GM18868 (cell line): ENCODE measurements at regions not wholly inside any gene's neighbourhood (a gene's known extent, or its start where the extent isn't known, plus 50 kb on each side); places are given as distances from the start of the nearest gene placed in this dataset.

Source experiments
- ATAC-seq: cut with Tn5 transposase; IDR thresholded peaks from one replicate; pipeline ENCODE4 v1.9.1; 2021; ENCODE audit warnings: mild to moderate bottlenecking, moderate library complexity; ENCODE audit not compliant: unreplicated experiment

DNA sequence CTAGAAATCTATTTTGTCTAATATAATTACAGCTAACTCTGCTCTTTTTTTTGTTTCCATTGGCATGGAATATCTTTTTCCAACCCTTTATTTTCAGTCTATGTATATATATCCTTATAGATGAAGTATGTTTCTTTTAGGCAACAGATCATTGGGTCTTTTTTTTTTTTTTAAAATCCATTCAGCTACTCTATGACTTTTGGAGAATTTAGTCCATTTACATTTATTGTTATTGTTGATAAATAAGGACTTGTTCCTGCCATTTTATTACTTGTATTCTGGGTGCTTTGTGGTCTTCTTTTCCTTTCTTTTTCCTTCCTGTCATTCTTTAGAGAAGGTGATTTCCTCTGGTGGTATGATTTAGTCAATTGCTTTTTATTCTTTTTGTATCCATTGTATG, 296.8 kb downstream of the SMARCA2 start:
- ATAC-seq, result no peak

DNA sequence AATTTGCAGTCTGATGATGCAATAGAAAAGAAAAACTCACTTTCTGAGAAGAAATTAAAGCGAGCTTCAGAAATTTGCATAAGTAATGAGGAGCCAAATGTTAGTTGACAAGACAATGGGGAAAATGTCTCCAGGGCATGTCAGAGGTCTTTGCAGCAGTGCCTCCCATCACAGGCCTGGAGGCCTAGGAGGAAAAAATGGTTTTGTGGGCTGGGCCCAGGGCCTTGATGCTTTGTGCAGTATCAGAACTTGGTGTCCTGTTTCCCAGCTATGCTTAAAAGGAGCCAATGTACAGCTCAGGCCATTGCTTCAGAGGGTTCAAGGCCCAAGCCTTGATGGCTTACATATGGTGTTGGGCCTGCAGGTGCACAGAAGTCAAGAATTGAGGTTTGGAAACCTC, 298.4 kb downstream of the SMARCA2 start:
- ATAC-seq, result no peak

DNA sequence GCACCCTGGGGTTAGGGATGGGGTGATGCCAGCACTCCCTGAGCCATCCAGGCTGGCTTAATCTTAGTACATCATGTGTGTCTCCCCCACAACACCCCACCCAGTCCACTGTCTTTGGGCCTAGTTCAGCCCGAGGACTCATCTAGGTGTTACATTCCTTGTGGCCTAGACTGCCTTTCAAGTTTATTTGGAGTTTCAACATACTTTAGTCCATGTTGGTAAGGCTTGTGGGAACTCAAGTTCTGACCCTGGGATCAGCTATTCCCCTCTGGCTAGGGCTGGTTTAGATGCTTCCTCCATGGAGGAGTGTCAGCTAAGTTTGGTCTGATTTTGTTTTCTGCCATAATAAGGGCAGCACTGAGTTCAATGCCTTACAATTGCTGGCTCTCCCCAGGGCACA, 302.4 kb downstream of the SMARCA2 start:
- ATAC-seq, result no peak

DNA sequence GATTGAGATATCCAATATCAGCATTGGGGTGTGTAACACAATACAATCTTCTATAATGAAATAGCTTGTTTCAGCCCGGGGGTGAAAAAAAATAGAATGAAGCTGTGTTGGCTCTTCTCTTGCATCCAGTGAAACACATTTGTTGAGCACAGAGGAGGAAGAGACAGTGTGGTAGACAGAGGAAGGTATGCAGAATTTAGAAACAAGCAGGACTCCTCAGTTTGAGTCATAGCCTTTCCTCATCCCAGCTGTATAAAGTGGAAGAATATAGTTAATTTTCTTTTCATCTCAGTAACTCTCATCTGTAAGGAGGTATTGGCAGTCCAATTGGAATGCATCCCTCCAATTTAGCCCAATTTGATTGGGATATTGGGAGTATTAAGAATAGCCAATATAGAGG, 302.2 kb upstream of the VLDLR start:
- ATAC-seq, result no peak

DNA sequence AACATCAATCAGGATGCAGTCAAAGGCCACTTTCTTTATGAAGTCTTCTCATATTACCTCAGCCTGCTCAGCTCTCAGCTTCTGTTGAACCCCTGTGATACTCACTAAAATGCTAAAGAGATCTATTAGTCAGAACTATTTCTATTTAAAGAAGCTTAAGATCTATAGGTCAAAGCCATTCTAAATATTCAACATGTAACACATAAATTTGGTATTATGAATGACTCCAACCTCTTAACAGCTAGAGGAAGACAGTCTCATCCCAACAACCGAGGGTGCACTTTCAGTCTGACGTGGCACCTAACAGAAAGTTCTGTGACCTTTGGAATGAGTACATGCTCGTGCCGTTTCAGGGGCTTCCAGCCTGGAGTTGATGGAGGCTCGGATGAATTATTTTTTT, 301.5 kb upstream of the VLDLR start:
- ATAC-seq, result no peak

DNA sequence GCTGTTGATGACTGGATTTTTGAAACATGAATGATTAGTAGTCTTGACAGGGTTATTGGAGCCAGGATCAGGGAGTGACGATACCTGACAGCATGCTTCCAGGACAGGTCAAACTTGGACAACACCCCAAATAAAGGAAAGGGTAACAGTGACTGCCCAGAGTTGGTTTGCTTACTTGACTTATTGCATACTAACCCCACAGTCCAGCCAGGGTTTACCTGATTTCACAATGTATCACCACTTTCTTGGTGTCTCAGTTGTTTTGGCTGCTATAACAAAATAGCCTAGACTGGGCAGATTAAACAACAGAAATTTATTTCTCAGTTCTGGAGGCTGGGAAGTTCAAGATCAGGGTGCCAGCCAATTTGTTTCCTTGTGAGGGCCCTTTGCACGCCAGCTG, 301.0 kb upstream of the VLDLR start:
- ATAC-seq, result no peak

DNA sequence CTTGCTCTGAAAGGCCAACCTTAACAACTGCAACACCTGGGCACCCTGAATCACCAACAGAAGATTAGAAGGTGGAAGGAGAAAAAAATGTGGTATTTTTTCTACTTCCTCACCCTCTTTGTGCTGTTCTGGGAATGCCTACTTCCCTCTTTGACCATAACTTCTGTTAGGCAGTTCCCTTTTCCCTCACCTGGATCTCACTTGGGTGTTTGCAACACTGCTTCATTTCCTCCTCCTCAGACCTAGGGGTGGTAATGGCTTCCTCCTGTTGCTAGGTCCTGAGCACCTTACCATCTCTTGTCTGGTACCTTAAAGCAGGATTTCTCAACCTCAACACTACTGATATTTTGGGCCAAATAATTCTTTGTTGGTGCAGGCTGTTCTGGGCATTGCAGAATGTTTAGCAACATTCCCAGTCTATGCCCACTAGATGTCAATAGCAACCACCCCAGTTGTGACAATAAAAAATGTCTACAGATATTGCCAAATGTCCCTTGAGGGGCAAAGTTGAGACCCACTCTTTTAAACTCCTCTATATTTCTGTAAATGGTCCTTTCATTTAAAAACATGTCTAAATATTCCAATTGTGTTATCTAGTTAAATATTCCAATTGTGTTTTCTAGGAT, 300.0 kb upstream of the VLDLR start:
- no peak for ATAC-seq

DNA sequence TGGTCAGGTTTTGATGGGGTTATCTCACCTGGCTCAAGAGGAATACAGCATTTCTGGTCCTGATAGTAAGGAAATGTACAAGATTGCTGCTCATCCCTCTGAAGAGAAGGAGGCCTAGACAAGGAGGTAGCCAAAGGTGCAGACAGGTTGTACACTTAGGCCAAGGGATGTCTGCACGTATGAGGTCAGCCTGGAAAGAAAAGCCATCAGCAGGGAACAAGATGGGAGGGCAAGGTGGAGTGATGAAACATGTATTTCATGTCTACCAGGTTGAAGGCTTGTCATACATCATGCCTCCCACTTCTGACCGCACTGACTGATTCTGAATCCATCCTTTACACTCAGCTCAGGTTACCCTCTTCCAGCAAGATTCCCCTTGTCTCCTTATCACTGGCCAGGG, 296.8 kb upstream of the VLDLR start:
- no peak for ATAC-seq

DNA sequence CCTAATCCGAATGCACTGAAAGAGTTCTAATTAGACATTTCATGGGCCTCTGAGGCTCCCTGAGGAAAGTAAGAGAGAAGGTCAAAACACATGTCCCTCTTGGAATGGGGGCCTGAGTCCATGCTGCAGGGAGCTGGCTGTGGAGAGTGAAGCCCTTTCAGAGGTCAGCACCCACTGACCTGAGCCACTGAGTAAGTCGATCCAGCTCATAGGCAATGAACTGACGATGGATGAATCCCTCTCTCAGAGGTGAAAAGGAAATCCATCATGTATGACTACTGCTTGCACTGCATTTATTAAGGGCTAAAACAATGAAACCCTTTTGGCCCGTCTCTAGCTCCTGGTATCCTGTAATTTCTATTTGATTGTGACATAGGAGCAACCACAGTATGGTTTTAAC, 288.9 kb upstream of the VLDLR start:
- ATAC-seq, result no peak

DNA sequence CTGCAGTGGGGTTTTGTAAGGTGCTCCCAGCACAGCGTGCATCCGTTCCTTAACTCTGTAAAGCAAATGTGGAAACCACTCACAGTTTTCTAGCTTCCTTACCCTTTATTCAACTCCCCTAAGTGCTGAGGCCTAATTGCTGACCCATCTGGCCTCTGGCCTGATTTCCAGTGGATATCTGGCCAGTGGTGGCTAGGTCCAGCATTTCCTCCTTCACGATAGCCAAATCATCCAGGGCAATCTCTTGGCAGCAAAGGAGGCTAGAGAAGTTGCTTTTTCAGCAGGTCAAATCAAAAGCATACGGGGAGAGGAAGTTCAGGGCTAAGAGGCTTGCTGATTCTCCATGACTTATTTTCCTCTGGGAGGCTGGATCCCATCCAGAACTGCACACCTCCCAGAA, 286.3 kb upstream of the VLDLR start:
- ATAC-seq, result no peak

DNA sequence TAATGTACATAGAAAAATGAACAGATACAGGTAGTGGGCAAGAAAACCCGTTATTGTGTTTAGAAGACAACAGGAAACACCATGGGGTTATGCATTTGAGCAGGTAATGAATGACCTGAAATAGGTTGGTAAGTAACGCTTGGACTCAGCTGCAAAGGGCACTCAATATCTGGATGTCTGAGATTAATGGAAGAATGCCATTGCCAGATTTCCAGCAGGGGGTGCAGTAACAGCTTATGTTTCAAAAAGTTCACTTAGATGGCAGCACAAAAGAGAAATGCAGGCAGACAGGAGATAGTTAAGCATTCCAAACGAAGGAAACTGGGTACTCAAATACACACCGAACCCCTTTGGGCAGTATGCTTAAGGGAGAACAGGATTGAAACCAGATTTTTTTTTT, 285.5 kb upstream of the VLDLR start:
- ATAC-seq, result no peak

DNA sequence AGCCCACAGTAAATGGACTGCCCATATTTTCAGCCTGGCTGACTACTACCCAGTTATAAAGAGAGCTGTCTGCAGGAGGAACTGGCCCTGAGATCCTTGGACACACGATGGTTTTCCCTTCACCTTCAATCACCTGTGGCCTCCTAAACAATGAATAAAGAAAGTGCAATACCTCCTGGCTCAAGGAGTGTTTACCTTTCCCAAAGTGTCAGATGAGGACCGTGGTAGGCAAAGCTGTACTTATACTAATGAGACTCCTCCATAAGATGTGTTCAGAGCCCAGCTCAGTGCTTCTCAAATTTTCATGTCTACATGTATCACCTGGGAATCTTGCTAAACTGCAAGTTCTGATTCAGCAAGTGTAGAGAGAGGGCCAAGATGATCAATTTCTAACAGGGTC, 284.5 kb upstream of the VLDLR start:
- ATAC-seq, result no peak

DNA sequence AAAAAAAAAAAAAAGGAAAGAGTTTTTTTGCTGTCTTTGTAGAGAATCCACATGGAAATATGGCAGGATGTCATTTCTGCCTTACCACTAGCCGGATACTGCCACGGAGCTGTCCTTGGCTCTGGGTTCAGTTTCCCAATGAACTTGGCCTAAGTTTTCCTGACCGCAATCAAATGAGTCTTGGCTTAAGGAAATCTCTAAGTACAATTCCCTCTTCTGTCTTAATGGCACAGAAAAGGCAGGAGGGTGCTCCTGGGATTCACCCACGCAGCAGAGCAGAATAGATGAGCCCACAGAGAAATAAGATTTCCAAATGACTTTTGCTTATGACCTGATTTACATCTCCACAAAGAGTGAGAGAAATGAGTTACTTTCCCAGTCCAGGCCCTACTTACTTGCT, 284.0 kb upstream of the VLDLR start:
- ATAC-seq, result no peak

DNA sequence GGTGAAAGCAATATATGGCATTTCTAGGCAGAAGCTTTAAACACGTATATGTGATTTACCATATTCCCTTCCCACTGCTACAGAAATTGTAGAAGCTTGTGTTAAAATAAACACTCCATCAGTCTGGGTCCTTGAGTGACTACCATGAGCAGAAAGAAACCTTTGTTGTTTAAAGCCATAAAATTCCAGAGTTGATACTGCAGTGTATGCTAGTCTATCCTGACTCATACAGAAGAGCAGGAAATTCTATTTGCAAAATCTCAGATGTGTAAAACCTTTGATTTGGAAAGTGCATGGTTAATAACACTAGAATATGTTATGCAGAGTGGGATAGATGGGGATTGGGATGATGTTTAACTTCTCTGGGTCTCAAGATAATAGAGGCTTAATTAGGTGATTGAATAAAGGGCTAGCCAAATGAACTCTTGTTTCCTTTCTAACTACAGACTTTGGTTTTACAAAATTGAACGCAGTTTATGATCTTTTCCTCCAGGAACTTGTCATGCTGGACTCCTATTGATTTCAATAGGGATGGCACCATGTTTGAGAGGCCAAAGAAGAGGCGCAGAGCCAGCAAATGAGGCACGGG, 282.7 kb upstream of the VLDLR start:
- ATAC-seq, result no peak

DNA sequence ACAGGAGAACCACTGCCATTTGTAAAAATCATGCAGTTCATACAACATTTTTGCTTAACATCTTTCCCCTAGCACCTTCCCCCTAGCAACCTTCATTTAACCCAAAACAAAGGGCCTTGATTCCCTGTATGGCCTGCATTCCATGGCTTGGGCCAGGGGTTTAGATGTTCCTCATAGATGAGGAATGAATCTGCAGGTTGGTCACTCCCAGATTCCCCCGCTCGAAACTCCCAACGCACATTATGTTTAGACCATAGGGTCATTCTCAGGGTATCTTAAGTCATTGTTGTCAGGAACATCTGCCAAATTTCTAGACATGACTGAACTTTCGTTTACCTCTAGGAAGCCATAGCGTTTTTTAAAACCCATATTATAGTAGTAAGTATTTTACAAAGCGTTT, 282.2 kb upstream of the VLDLR start:
- no peak for ATAC-seq

DNA sequence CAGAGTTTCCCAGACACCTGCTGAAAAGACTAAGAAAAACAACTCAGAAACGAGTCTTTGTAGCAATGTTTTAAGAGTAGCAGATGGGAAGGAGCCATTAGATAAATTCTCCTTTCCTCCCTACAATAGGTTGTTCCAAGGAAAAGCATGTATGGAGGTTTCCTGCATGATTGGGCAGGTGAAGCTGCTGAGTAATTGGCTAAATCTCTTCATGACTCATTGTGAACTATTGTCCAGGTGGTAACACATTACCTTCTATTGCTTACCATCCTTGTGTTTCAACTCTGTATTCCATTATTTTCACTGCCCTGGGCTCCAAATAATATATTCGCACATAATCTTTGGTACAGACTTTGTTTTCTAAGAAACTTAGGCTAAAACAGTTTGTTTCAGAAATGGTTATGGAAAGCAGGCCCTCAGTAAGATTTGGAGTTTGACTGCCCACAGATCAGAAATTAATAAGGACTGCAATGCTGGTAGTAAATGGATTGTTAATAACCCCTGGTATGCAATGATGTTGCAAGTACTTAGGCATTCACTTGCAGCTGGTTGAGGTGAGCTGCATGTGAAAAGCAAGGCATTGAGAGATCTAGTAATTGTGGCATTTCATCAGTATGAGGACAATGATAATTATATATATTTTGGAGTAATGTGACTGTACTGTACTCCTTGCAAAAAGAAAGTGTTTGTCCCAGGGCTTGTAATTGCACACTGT, 281.4 kb upstream of the VLDLR start:
- no peak for ATAC-seq

DNA sequence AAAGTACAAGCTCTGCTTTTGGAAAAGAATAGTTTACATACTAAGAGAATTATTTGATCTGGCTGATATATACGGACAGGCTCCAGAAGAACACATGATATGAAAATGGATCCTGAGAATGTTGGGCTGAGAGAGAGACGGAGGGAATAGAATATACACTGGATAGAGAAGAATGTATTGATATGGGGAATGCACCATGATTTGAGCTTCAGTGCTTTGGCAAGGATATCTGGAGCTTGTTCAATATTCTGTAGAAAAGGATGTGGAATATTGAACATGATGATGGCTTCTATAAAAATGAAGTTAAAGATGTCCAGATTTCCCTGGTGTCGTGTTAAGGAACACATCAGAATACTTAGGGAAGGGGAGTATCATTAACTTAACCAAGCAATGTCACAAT, 280.5 kb upstream of the VLDLR start:
- ATAC-seq, result no peak

DNA sequence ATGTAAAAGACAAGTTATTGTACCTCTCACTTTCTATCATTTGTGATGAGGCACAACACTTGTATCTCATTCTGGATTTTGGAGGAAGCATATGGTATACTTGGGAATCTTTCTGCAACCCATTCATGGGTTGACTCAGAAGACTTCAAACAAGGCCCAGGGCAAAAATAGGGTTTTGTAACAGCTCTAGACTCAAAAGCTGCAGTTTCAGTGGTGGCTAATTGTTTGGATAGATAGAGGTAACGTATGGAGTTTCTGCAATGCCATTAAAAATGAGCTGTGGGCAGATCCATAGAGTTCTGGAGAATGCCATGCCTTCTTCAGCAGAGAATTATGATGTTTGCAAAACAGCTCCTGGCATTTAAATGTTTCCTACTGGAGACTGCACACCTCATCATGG, 279.6 kb upstream of the VLDLR start:
- no peak for ATAC-seq

DNA sequence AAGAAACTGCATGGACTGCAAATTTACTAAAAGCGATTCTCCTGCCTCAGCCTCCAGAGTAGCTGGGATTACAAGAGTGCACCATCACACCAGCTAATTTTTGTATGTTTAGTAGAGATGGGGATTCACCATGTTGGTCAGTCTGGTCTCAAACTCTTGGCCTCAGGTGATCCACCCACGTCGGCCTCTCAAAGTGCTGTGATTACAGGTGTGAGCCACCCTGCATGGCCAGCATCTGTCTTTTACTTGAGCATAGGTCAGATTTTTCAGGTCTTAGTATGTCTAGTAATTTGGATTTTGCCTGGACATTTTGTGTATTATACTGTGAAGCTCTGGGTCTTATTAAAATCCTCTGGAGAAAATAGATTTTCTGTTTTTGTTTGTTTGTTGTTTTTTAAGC, 277.8 kb upstream of the VLDLR start:
- ATAC-seq, result no peak

DNA sequence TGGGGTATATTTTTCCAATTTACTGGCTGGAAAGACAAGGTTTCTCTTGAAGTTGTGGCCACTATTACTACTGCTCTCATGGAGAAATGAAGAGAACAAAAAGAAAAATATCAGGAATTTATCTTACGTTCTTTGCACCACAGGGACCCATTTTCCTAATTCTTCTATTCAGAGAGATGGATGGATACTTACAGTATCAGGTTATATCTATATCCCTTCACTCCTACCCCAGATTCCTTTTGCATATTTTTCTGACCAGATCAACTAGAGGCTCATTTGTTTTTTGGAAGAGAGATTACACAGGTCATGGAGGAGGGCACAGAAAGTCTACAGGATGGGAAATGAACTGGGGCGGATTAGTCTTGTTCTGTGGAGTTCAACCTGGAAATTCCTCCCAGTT, 277.2 kb upstream of the VLDLR start:
- ATAC-seq, result no peak

DNA sequence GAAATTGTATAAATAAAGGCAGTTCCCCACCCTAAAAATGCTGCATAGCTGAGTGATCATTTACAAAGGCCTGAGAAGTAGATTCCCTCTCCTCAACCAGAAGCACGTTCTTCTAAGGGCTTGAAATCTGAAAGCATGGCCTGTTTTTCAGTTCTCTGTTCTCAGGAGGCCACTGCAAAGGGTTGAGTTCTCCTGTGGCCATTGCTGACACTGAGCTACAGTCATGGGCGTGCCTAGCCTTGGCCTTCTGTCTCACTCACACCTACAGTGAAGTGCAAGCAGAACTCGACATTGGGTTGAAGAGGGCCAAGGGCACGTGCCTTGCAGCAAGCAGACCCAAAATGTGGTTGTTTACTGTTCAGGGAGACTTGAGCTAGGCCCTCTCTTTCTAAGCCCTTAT, 276.6 kb upstream of the VLDLR start:
- no peak for ATAC-seq

DNA sequence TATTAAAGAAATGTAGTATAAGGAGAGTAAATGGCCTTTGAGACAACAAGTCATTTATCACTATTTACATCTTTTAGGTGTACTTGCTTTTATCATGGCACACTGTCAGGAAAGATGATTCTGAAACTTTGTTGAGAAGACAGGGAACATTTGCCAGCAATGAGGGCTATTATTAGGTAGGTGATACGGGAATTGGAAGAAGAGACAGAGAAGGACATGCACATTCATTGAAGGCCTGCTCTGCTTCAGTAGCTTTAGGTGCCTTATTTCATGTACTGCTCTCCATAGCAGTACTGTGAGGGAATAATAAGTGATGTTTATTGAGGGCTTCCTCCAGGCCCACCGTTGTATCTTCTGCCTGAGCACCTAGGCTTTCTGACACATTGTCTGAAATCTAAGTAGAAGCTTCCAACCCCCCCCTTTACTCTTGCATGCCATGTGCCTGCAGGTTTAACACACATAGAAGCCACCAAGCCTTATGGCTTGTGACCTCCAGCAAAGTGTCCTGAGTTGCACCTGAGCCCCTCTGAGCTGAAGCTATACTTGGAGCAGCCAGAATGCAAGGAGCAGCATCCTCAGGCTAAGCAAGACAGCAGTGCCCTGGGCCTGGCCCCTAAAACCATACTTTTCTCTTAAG, 275.2 kb upstream of the VLDLR start:
- ATAC-seq, result no peak
